Natural killer cell (primary cell): ENCODE measurements at regions not wholly inside any gene's neighbourhood (a gene's known extent, or its start where the extent isn't known, plus 50 kb on each side); places are given as distances from the start of the nearest gene placed in this dataset.

Experiments used
- ATAC-seq, 3 donors: fragments of 150-1000 bp in 2 of 3; fragments of 200-7000 bp in 1 of 3; cut with Tn5 transposase; 1 replicate in 1 of 3; 2 replicates in 2 of 3; pipeline ENCODE4 v1.10.0; 2021; ENCODE audit warnings: mild to moderate bottlenecking in 2 of 3, moderate library complexity in 2 of 3
- DNase-seq, 2 donors: peaks; one replicate each; pipeline versions ENCODE4 v3.0.0 to v3.0.0-alpha.2; 2013 to 2021; ENCODE audit warnings: mixed read lengths in 1 of 2
- H3K27ac ChIP-seq: one replicate; pipeline ENCODE4 v1.5.1; 2013; ENCODE audit warnings: mild to moderate bottlenecking, low read length
- H3K27me3 ChIP-seq: one replicate; pipeline ENCODE4 v1.6.1; 2013; ENCODE audit warnings: low read length; ENCODE audit not compliant: control insufficient read depth, insufficient read depth
- H3K36me3 ChIP-seq: one replicate; pipeline ENCODE4 v1.6.1; 2013; ENCODE audit warnings: low read length; ENCODE audit not compliant: control insufficient read depth, insufficient read depth
- H3K4me1 ChIP-seq: one replicate; pipeline ENCODE4 v1.6.1; 2013; ENCODE audit warnings: low read length; ENCODE audit not compliant: control insufficient read depth, insufficient read depth
- H3K4me3 ChIP-seq: one replicate; pipeline ENCODE4 v1.5.1; 2013; ENCODE audit warnings: low read length
- H3K9me3 ChIP-seq: one replicate; pipeline ENCODE4 v1.6.1; 2013; ENCODE audit warnings: low read length; ENCODE audit not compliant: control insufficient read depth, insufficient read depth
- H3K27ac Mint-ChIP-seq, 2 donors: one replicate each; pipeline ENCODE4 v1.8.0; 2022; ENCODE audit warnings: mild to moderate bottlenecking in 2 of 2, mixed read lengths in 2 of 2, moderate library complexity in 1 of 2
- H3K27me3 Mint-ChIP-seq, 2 donors: one replicate each; pipeline ENCODE4 v1.8.0; 2022; ENCODE audit warnings: low read depth in 2 of 2, mixed read lengths in 2 of 2
- H3K36me3 Mint-ChIP-seq: one replicate; pipeline ENCODE4 v1.8.0; 2022; ENCODE audit warnings: mixed read lengths
- H3K4me1 Mint-ChIP-seq, 2 donors: one replicate each; pipeline ENCODE4 v1.8.0; 2022; ENCODE audit warnings: mixed read lengths in 2 of 2
- H3K4me3 Mint-ChIP-seq: one replicate; pipeline ENCODE4 v1.8.0; 2022; ENCODE audit warnings: mild to moderate bottlenecking, moderate library complexity, mixed read lengths
- H3K9me3 Mint-ChIP-seq, 2 donors: one replicate each; pipeline ENCODE4 v1.8.0; 2022; ENCODE audit warnings: mixed read lengths in 2 of 2
- CTCF ChIP-seq: fragments of 200-600 bp; IDR thresholded peaks from one replicate; pipeline ENCODE4 v1.8.0; 2022; ENCODE audit warnings: antibody characterized with exemption
- WGBS: methylation state at CpG from one replicate; pipeline ENCODE4 v1.1.7; 2013; ENCODE audit warnings: missing lambda C conversion rate; ENCODE audit not compliant: insufficient coverage; 5-methylcytosine and 5-hydroxymethylcytosine counted together
- intact Hi-C: fragments of 100-400 bp; cut with micrococcal nuclease; formaldehyde crosslinking; loops from one replicate; pipeline ENCODE4 v1.14.2; 2022

GRCh38 chr22:27204817-27205216 is 547.4 kb downstream of the MIAT start:
- WGBS = 98% methylated on average over 4 of the region's 4 CpGs
- no peak for ATAC-seq
- H3K4me3 Mint-ChIP-seq = no peak overlapping the region

GRCh38 chr22:27205492-27206373 is 548.3 kb downstream of the MIAT start:
- Mint-ChIP-seq H3K4me3 (no peak overlapping the region), H3K9me3 (no peaks in the 10 kb centered on the region), H3K27ac (no peak overlapping the region), H3K36me3 (no peaks in the 10 kb centered on the region), H3K4me1 (no peaks in the 10 kb centered on the region), H3K27me3 (peaks cover 7 to 14% of the 10 kb centered on the region in 2 donors)
- Histone ChIP-seq H3K4me1 (no peaks in the 10 kb centered on the region), H3K9me3 (no peaks in the 10 kb centered on the region), H3K27ac (no peak overlapping the region), H3K36me3 (no peaks in the 10 kb centered on the region), H3K4me3 (no peak overlapping the region), H3K27me3 (no peaks in the 10 kb centered on the region)
- no peak for TF ChIP-seq CTCF
- ATAC-seq = no peak
- intact Hi-C loops = no loop called here
- 72% methylated on average over 9 of the region's 9 CpGs for WGBS
- no peak for DNase-seq

More at GRCh38 chr22:27204817-27205216, 547.4 kb downstream of the MIAT start:
- Histone ChIP-seq H3K4me1 (no peaks in the 10 kb centered on the region), H3K9me3 (no peaks in the 10 kb centered on the region), H3K27me3 (no peaks in the 10 kb centered on the region), H3K36me3 (no peaks in the 10 kb centered on the region), H3K4me3 (no peak overlapping the region), H3K27ac (no peak overlapping the region)
- intact Hi-C loops = no loop called here
- Mint-ChIP-seq H3K27ac (no peak overlapping the region), H3K36me3 (no peaks in the 10 kb centered on the region), H3K27me3 (peaks cover 7% of the 10 kb centered on the region in 2 donors), H3K4me1 (no peaks in the 10 kb centered on the region), H3K9me3 (no peaks in the 10 kb centered on the region)
- no peak for DNase-seq
- no peak for TF ChIP-seq CTCF

- ATAC-seq (no peak), DNase-seq (no peak)
- Histone ChIP-seq H3K36me3 (no peaks in the 10 kb centered on the region), H3K9me3 (no peaks in the 10 kb centered on the region), H3K4me3 (no peak overlapping the region), H3K27ac (no peak overlapping the region), H3K4me1 (no peaks in the 10 kb centered on the region), H3K27me3 (no peaks in the 10 kb centered on the region)
- TF ChIP-seq CTCF = no peak
- no peaks in the 10 kb centered on the region for H3K36me3 Mint-ChIP-seq
- intact Hi-C loops = no loop called here
- 86% methylated on average over 4 of the region's 4 CpGs for WGBS
- H3K27ac Mint-ChIP-seq = no peak overlapping the region
- peaks cover 11 to 15% of the 10 kb centered on the region in 2 donors for H3K27me3 Mint-ChIP-seq
- H3K4me3 Mint-ChIP-seq = no peak overlapping the region
- no peaks in the 10 kb centered on the region for H3K9me3 Mint-ChIP-seq
- no peaks in the 10 kb centered on the region for H3K4me1 Mint-ChIP-seq
These were observed 549.2 kb downstream of the MIAT start for GRCh38 chr22:27206374-27207133.
